ENCODE measurements at regions not wholly inside any gene's neighbourhood (a gene's known extent, or its start where the extent isn't known, plus 50 kb on each side); places are given as distances from the start of the nearest gene placed in this dataset.

- no peak for DNase-seq (ENCODE audit: low read depth)
These were observed 515.2 kb upstream of the TENM4 start for GRCh38 chr11:79956061-79956460.

- no peak for DNase-seq (ENCODE audit: low read depth)
These were observed 512.8 kb upstream of the TENM4 start for GRCh38 chr11:79953629-79954028.

GRCh38 chr11:79950741-79951140 lies 509.9 kb upstream of the TENM4 start:
- DNase-seq (ENCODE audit: low read depth), result no peak

GRCh38 chr11:79950172-79950571 lies 509.3 kb upstream of the TENM4 start:
- no peak for DNase-seq (ENCODE audit: low read depth)

- no peak for DNase-seq (ENCODE audit: low read depth)
These were observed 508.7 kb upstream of the TENM4 start for GRCh38 chr11:79949574-79949973.

- DNase-seq (ENCODE audit: low read depth), result no peak
These were observed 501.8 kb upstream of the TENM4 start for GRCh38 chr11:79942646-79943045.

GRCh38 chr11:79942090-79942489 lies 501.3 kb upstream of the TENM4 start:
- DNase-seq (ENCODE audit: low read depth), result no peak

- no peak for DNase-seq (ENCODE audit: low read depth)
These were observed 500.3 kb upstream of the TENM4 start for GRCh38 chr11:79940974-79941735.

- no peak for DNase-seq (ENCODE audit: low read depth)
These were observed 499.3 kb upstream of the TENM4 start for GRCh38 chr11:79940165-79940564.

GRCh38 chr11:79939111-79939510 lies 498.3 kb upstream of the TENM4 start:
- DNase-seq (ENCODE audit: low read depth), result no peak

- no peak for DNase-seq (ENCODE audit: low read depth)
These were observed 497.0 kb upstream of the TENM4 start for GRCh38 chr11:79937676-79938334.

GRCh38 chr11:79932612-79933011 lies 491.8 kb upstream of the TENM4 start:
- DNase-seq (ENCODE audit: low read depth), result no peak

- no peak for DNase-seq (ENCODE audit: low read depth)
These were observed 490.9 kb upstream of the TENM4 start for GRCh38 chr11:79931692-79932091.

- DNase-seq (ENCODE audit: low read depth), result no peak
These were observed 485.9 kb upstream of the TENM4 start for GRCh38 chr11:79926707-79927106.

GRCh38 chr11:79925570-79925969 lies 484.7 kb upstream of the TENM4 start:
- no peak for DNase-seq (ENCODE audit: low read depth)

GRCh38 chr11:79922641-79923040 lies 481.8 kb upstream of the TENM4 start:
- no peak for DNase-seq (ENCODE audit: low read depth)

- no peak for DNase-seq (ENCODE audit: low read depth)
These were observed 479.6 kb upstream of the TENM4 start for GRCh38 chr11:79920480-79920879.

- no peak for DNase-seq (ENCODE audit: low read depth)
These were observed 478.5 kb upstream of the TENM4 start for GRCh38 chr11:79919350-79919749.

- DNase-seq (ENCODE audit: low read depth), result no peak
These were observed 478.0 kb upstream of the TENM4 start for GRCh38 chr11:79918846-79919245.

- no peak for DNase-seq (ENCODE audit: low read depth)
These were observed 465.3 kb upstream of the TENM4 start for GRCh38 chr11:79906164-79906563.

GRCh38 chr11:79902493-79902892 lies 461.7 kb upstream of the TENM4 start:
- DNase-seq (ENCODE audit: low read depth), result peak; percentile 0

- no peak for DNase-seq (ENCODE audit: low read depth)
These were observed 457.1 kb upstream of the TENM4 start for GRCh38 chr11:79897896-79898295.

GRCh38 chr11:79896258-79896657 lies 455.4 kb upstream of the TENM4 start:
- DNase-seq (ENCODE audit: low read depth), result no peak

GRCh38 chr11:79894111-79894510 lies 453.3 kb upstream of the TENM4 start:
- DNase-seq (ENCODE audit: low read depth), result no peak

All from iris pigment epithelial cell (primary cell).